ENCODE measurements at regions not wholly inside any gene's neighbourhood (a gene's known extent, or its start where the extent isn't known, plus 50 kb on each side); places are given as distances from the start of the nearest gene placed in this dataset.

GRCh38 chr6:164169355-164169754 is 754.8 kb downstream of the QKI start:
- no peaks in the 10 kb centered on the region for H3K36me3 Mint-ChIP-seq (ENCODE audit: insufficient read depth, unreplicated experiment)
- no TSS peak for BruUV-seq (replicated peaks)
- CTCF ChIA-PET: no interaction called here

GRCh38 chr6:164168595-164168994 is 754.1 kb downstream of the QKI start:
- intact Hi-C loops (cut with micrococcal nuclease; ENCODE audit: unreplicated experiment): no loop called here
- CTCF ChIA-PET: no interaction called here
- H3K4me3 Mint-ChIP-seq (ENCODE audit: low read depth, unreplicated experiment): no peak overlapping the region
- BruUV-seq (replicated peaks): no TSS peak
- H3K27me3 Mint-ChIP-seq (ENCODE audit: unreplicated experiment): no peaks in the 10 kb centered on the region
- no peaks in the 10 kb centered on the region for H3K36me3 Mint-ChIP-seq (ENCODE audit: insufficient read depth, unreplicated experiment)
- no peak for DNase-seq
- H3K4me1 Mint-ChIP-seq (ENCODE audit: low read depth, unreplicated experiment): no peaks in the 10 kb centered on the region
- H3K9me3 Mint-ChIP-seq (ENCODE audit: low read depth, unreplicated experiment): no peaks in the 10 kb centered on the region
- H3K27ac Mint-ChIP-seq (ENCODE audit: unreplicated experiment): no peak overlapping the region
- TF ChIP-seq CTCF (IDR thresholded peaks at IDR 0.05; ENCODE audit: unreplicated experiment): no peak

More at GRCh38 chr6:164169355-164169754, 754.8 kb downstream of the QKI start:
- TF ChIP-seq CTCF (IDR thresholded peaks at IDR 0.05; ENCODE audit: unreplicated experiment): no peak
- Mint-ChIP-seq H3K9me3 (ENCODE audit: low read depth, unreplicated experiment) (no peaks in the 10 kb centered on the region), H3K4me1 (ENCODE audit: low read depth, unreplicated experiment) (no peaks in the 10 kb centered on the region), H3K27ac (ENCODE audit: unreplicated experiment) (no peak overlapping the region), H3K4me3 (ENCODE audit: low read depth, unreplicated experiment) (no peak overlapping the region), H3K27me3 (ENCODE audit: unreplicated experiment) (no peaks in the 10 kb centered on the region)
- DNase-seq: no peak
- intact Hi-C loops (cut with micrococcal nuclease; ENCODE audit: unreplicated experiment): no loop called here

- no peak for TF ChIP-seq CTCF (IDR thresholded peaks at IDR 0.05; ENCODE audit: unreplicated experiment)
- Mint-ChIP-seq H3K27me3 (ENCODE audit: unreplicated experiment) (no peaks in the 10 kb centered on the region), H3K27ac (ENCODE audit: unreplicated experiment) (no peak overlapping the region), H3K36me3 (ENCODE audit: insufficient read depth, unreplicated experiment) (no peaks in the 10 kb centered on the region), H3K4me1 (ENCODE audit: low read depth, unreplicated experiment) (no peaks in the 10 kb centered on the region), H3K9me3 (ENCODE audit: low read depth, unreplicated experiment) (no peaks in the 10 kb centered on the region), H3K4me3 (ENCODE audit: low read depth, unreplicated experiment) (no peak overlapping the region)
- DNase-seq: no peak
- CTCF ChIA-PET: interaction anchor here (0.6 kb wide), 1 partner anchor 597 kb away, joined by 3 read pairs; no protein-coding TSS in a partner anchor
- no TSS peak for BruUV-seq (replicated peaks)
- intact Hi-C loops (cut with micrococcal nuclease; ENCODE audit: unreplicated experiment): no loop called here
Observed at GRCh38 chr6:164167873-164168405, 753.4 kb downstream of the QKI start.

GRCh38 chr6:164166996-164167395 is 752.5 kb downstream of the QKI start:
- H3K4me3 Mint-ChIP-seq (ENCODE audit: low read depth, unreplicated experiment): no peak overlapping the region
- H3K4me1 Mint-ChIP-seq (ENCODE audit: low read depth, unreplicated experiment): no peaks in the 10 kb centered on the region
- BruUV-seq (replicated peaks): no TSS peak
- intact Hi-C loops (cut with micrococcal nuclease; ENCODE audit: unreplicated experiment): no loop called here
- no peaks in the 10 kb centered on the region for H3K9me3 Mint-ChIP-seq (ENCODE audit: low read depth, unreplicated experiment)
- DNase-seq: no peak
- H3K36me3 Mint-ChIP-seq (ENCODE audit: insufficient read depth, unreplicated experiment): no peaks in the 10 kb centered on the region
- H3K27me3 Mint-ChIP-seq (ENCODE audit: unreplicated experiment): no peaks in the 10 kb centered on the region
- no peak overlapping the region for H3K27ac Mint-ChIP-seq (ENCODE audit: unreplicated experiment)
- CTCF ChIA-PET: no interaction called here
- no peak for TF ChIP-seq CTCF (IDR thresholded peaks at IDR 0.05; ENCODE audit: unreplicated experiment)
